GM21737 (cell line): ENCODE measurements at regions not wholly inside any gene's neighbourhood (a gene's known extent, or its start where the extent isn't known, plus 50 kb on each side); places are given as distances from the start of the nearest gene placed in this dataset.

Experiments
- ATAC-seq: cut with Tn5 transposase; IDR thresholded peaks from one replicate; pipeline ENCODE4 v1.9.1; 2021; ENCODE audit warnings: mild to moderate bottlenecking, moderate library complexity; ENCODE audit not compliant: unreplicated experiment

GRCh38 chr12:98048326-98048725, 467.1 kb upstream of the TMPO start:
- ATAC-seq = no peak

- no peak for ATAC-seq
These were observed 462.2 kb upstream of the TMPO start for GRCh38 chr12:98053202-98053601.

- no peak for ATAC-seq
These were observed 457.7 kb upstream of the TMPO start for GRCh38 chr12:98057701-98058100.

GRCh38 chr12:98058213-98058612, 457.2 kb upstream of the TMPO start:
- ATAC-seq = no peak

- ATAC-seq = no peak
These were observed 456.6 kb upstream of the TMPO start for GRCh38 chr12:98058838-98059237.

GRCh38 chr12:98059659-98060343, 455.6 kb upstream of the TMPO start:
- no peak for ATAC-seq

GRCh38 chr12:98060411-98060810, 455.0 kb upstream of the TMPO start:
- ATAC-seq = no peak

GRCh38 chr12:98062464-98063245, 452.7 kb upstream of the TMPO start:
- ATAC-seq = no peak

GRCh38 chr12:98064501-98064900, 450.9 kb upstream of the TMPO start:
- no peak for ATAC-seq

GRCh38 chr12:98067795-98068194, 447.6 kb upstream of the TMPO start:
- ATAC-seq = no peak

GRCh38 chr12:98073610-98074009, 441.8 kb upstream of the TMPO start:
- ATAC-seq = no peak

GRCh38 chr12:98074286-98074685, 441.1 kb upstream of the TMPO start:
- ATAC-seq = no peak

GRCh38 chr12:98084391-98084790, 431.0 kb upstream of the TMPO start:
- ATAC-seq = no peak

GRCh38 chr12:98085046-98085755, 430.2 kb upstream of the TMPO start:
- no peak for ATAC-seq

- ATAC-seq = no peak
These were observed 424.7 kb upstream of the TMPO start for GRCh38 chr12:98090731-98091130.

- no peak for ATAC-seq
These were observed 419.0 kb upstream of the TMPO start for GRCh38 chr12:98096436-98096835.

- ATAC-seq = no peak
These were observed 409.2 kb upstream of the TMPO start for GRCh38 chr12:98106031-98106683.

- ATAC-seq = no peak
These were observed 406.1 kb upstream of the TMPO start for GRCh38 chr12:98109266-98109665.

GRCh38 chr12:98110536-98110935, 404.9 kb upstream of the TMPO start:
- ATAC-seq = no peak

GRCh38 chr12:98113548-98113947, 401.8 kb upstream of the TMPO start:
- no peak for ATAC-seq

- ATAC-seq = no peak
These were observed 393.4 kb upstream of the TMPO start for GRCh38 chr12:98121963-98122362.
